RWPE2 (cell line): ENCODE measurements at regions not wholly inside any gene's neighbourhood (a gene's known extent, or its start where the extent isn't known, plus 50 kb on each side); places are given as distances from the start of the nearest gene placed in this dataset.

Experiments
- ATAC-seq: fragments of 200-7000 bp; cut with Tn5 transposase; 3 replicates; pipeline ENCODE4 v1.9.1; 2021; ENCODE audit warnings: low read depth
- DNase-seq: peaks from one replicate; pipeline ENCODE4 v3.0.0-alpha.2; 2020; ENCODE audit warnings: low spot score
- H3K27ac ChIP-seq: fragments of 450-650 bp; 2 replicates; pipeline ENCODE4 v1.5.1; 2017; ENCODE audit warnings: mild to moderate bottlenecking; ENCODE audit not compliant: poor library complexity, severe bottlenecking
- H3K27me3 ChIP-seq: fragments of 250-450 bp; sonication (Bioruptor Pico); 2 replicates; pipeline ENCODE4 v1.5.1; 2021; ENCODE audit warnings: mild to moderate bottlenecking, moderate library complexity; ENCODE audit not compliant: insufficient read depth, poor library complexity, severe bottlenecking
- H3K36me3 ChIP-seq: fragments of 250-450 bp; sonication (Bioruptor Pico); 2 replicates; pipeline ENCODE4 v1.5.1; 2020; ENCODE audit warnings: low read depth, mild to moderate bottlenecking, moderate library complexity
- H3K4me1 ChIP-seq: fragments of 250-450 bp; sonication (Bioruptor Pico); 2 replicates; pipeline ENCODE4 v1.5.1; 2021; ENCODE audit warnings: mild to moderate bottlenecking, moderate library complexity; ENCODE audit not compliant: insufficient read depth, poor library complexity, severe bottlenecking
- H3K4me3 ChIP-seq: fragments of 250-450 bp; sonication (Bioruptor Pico); 2 replicates; pipeline ENCODE4 v1.5.1; 2021; ENCODE audit warnings: mild to moderate bottlenecking, moderate library complexity; ENCODE audit not compliant: severe bottlenecking
- H3K9me3 ChIP-seq: fragments of 250-450 bp; sonication (Bioruptor Pico); 2 replicates; pipeline ENCODE4 v1.5.1; 2021; ENCODE audit warnings: mild to moderate bottlenecking, moderate library complexity; ENCODE audit not compliant: severe bottlenecking
- CTCF ChIP-seq: fragments of 450-650 bp; IDR thresholded peaks from one replicate; pipeline ENCODE4 v1.5.1; 2017; ENCODE audit warnings: mild to moderate bottlenecking, moderate library complexity; ENCODE audit not compliant: poor library complexity, severe bottlenecking

GRCh38 chr13:36767276-36767675 is 51.7 kb upstream of the RFXAP start:
- DNase-seq (no peak), ATAC-seq (no peak)
- H3K4me3 ChIP-seq: no peak overlapping the region
- H3K36me3 ChIP-seq: no peaks in the 10 kb centered on the region
- TF ChIP-seq CTCF: no peak
- no peak overlapping the region for H3K27ac ChIP-seq
- H3K27me3 ChIP-seq: no peaks in the 10 kb centered on the region
- H3K9me3 ChIP-seq: no peaks in the 10 kb centered on the region
- peaks cover 5% of the 10 kb centered on the region for H3K4me1 ChIP-seq

GRCh38 chr13:36769126-36769525 is 49.9 kb upstream of the RFXAP start:
- Histone ChIP-seq H3K27ac (no peak overlapping the region), H3K9me3 (no peaks in the 10 kb centered on the region), H3K27me3 (no peaks in the 10 kb centered on the region), H3K36me3 (no peaks in the 10 kb centered on the region), H3K4me1 (peaks cover 5% of the 10 kb centered on the region), H3K4me3 (no peak overlapping the region)
- DNase-seq (no peak), ATAC-seq (no peak)
- TF ChIP-seq CTCF: no peak
